ENCODE measurements at regions not wholly inside any gene's neighbourhood (a gene's known extent, or its start where the extent isn't known, plus 50 kb on each side); places are given as distances from the start of the nearest gene placed in this dataset.
"Not testable (repeated sequence)": the region's sequence is repeated elsewhere in the genome, so short reads cannot be mapped to it uniquely, and the experiment has no call there.

- no peak for DNase-seq
Observed at GRCh38 chr2:145587922-145588321, 1068.0 kb upstream of the ZEB2 start.

- DNase-seq: peak; percentile 39
Observed at GRCh38 chr2:145584353-145584752, 1064.4 kb upstream of the ZEB2 start.

- no peak for DNase-seq
Observed at GRCh38 chr2:145573608-145574007, 1053.7 kb upstream of the ZEB2 start.

GRCh38 chr2:145572238-145572637 is 1052.3 kb upstream of the ZEB2 start:
- no peak for DNase-seq

GRCh38 chr2:145569108-145569507 is 1049.2 kb upstream of the ZEB2 start:
- DNase-seq: no peak

GRCh38 chr2:145563741-145564615 is 1044.1 kb upstream of the ZEB2 start:
- DNase-seq: no peak

GRCh38 chr2:145561152-145561551 is 1041.2 kb upstream of the ZEB2 start:
- no peak for DNase-seq

- DNase-seq: no peak
Observed at GRCh38 chr2:145558617-145559350, 1038.9 kb upstream of the ZEB2 start.

- DNase-seq: no peak
Observed at GRCh38 chr2:145555360-145555759, 1035.4 kb upstream of the ZEB2 start.

- no peak for DNase-seq
Observed at GRCh38 chr2:145551686-145552085, 1031.8 kb upstream of the ZEB2 start.

- no peak for DNase-seq
Observed at GRCh38 chr2:145548479-145548878, 1028.6 kb upstream of the ZEB2 start.

GRCh38 chr2:145547620-145548019 is 1027.7 kb upstream of the ZEB2 start:
- no peak for DNase-seq

GRCh38 chr2:145546091-145546490 is 1026.2 kb upstream of the ZEB2 start:
- no peak for DNase-seq

GRCh38 chr2:145543856-145544255 is 1023.9 kb upstream of the ZEB2 start:
- DNase-seq: no peak

GRCh38 chr2:145543155-145543554 is 1023.2 kb upstream of the ZEB2 start:
- no peak for DNase-seq

- no peak for DNase-seq
Observed at GRCh38 chr2:145541028-145541427, 1021.1 kb upstream of the ZEB2 start.

- DNase-seq: no peak
Observed at GRCh38 chr2:145538661-145539350, 1018.9 kb upstream of the ZEB2 start.

- no peak for DNase-seq
Observed at GRCh38 chr2:145530653-145531052, 1010.7 kb upstream of the ZEB2 start.

- DNase-seq: no peak
Observed at GRCh38 chr2:145524836-145525235, 1004.9 kb upstream of the ZEB2 start.

- DNase-seq: no peak
Observed at GRCh38 chr2:145524303-145524702, 1004.4 kb upstream of the ZEB2 start.

- not testable (repeated sequence) for DNase-seq
Observed at GRCh38 chr2:145519254-145519653, 999.3 kb upstream of the ZEB2 start.

- DNase-seq: no peak
Observed at GRCh38 chr2:145511946-145512345, 992.0 kb upstream of the ZEB2 start.

- no peak for DNase-seq
Observed at GRCh38 chr2:145503511-145503910, 983.6 kb upstream of the ZEB2 start.

- DNase-seq: no peak
Observed at GRCh38 chr2:145501920-145502319, 982.0 kb upstream of the ZEB2 start.
